WTC11 (cell line): ENCODE measurements at regions not wholly inside any gene's neighbourhood (a gene's known extent, or its start where the extent isn't known, plus 50 kb on each side); places are given as distances from the start of the nearest gene placed in this dataset.

Experiments used
- ATAC-seq: fragments of 200-7000 bp; cut with Tn5 transposase; 2 replicates; pipeline ENCODE4 v1.10.0; 2021; ENCODE audit warnings: mild to moderate bottlenecking, moderate library complexity
- CTCF ChIA-PET: fragments of 300-600 bp; sonication (Branson Sonifier 250); formaldehyde crosslinking; loops from one replicate; lab custom pipeline; 2021; ENCODE audit warnings: antibody characterized with exemption; lab: Charles Lee
- POLR2A ChIA-PET: fragments of 350-600 bp; sonication (Branson Sonifier 250); formaldehyde crosslinking; loops from one replicate; lab custom pipeline; 2021; ENCODE audit warnings: antibody characterized with exemption; lab: Charles Lee
- DNase-seq: peaks from one replicate; pipeline ENCODE4 v3.0.0; 2021; ENCODE audit warnings: low spot score
- H3K27ac Mint-ChIP-seq: 2 replicates; pipeline ENCODE4 v1.8.0; 2021; ENCODE audit warnings: mixed read lengths
- H3K27me3 Mint-ChIP-seq: 2 replicates; pipeline ENCODE4 v1.8.0; 2021; ENCODE audit warnings: low read depth, mild to moderate bottlenecking, moderate library complexity, mixed read lengths
- H3K36me3 Mint-ChIP-seq: 2 replicates; pipeline ENCODE4 v1.8.0; 2021; ENCODE audit warnings: mixed read lengths
- H3K4me1 Mint-ChIP-seq: 2 replicates; pipeline ENCODE4 v1.8.0; 2022; ENCODE audit warnings: mixed read lengths
- H3K4me3 Mint-ChIP-seq: 2 replicates; pipeline ENCODE4 v1.8.0; 2021; ENCODE audit warnings: mild to moderate bottlenecking, moderate library complexity, mixed read lengths
- H3K9me3 Mint-ChIP-seq: 2 replicates; pipeline ENCODE4 v1.8.0; 2021; ENCODE audit warnings: mixed read lengths
- ETV6 ChIP-seq: sonication (generic); formaldehyde crosslinking; IDR thresholded peaks from 2 replicates; pipeline ENCODE4 v1.8.1; 2022; ENCODE audit warnings: mild to moderate bottlenecking, missing genetic modification reagents
- FOXP1 ChIP-seq: sonication (generic); formaldehyde crosslinking; IDR thresholded peaks from 2 replicates; pipeline ENCODE4 v1.8.0; 2022; ENCODE audit warnings: missing genetic modification reagents, mild to moderate bottlenecking, moderate library complexity, borderline replicate concordance
- JUN ChIP-seq: sonication (generic); formaldehyde crosslinking; IDR thresholded peaks from 2 replicates; pipeline ENCODE4 v1.8.0; 2023; ENCODE audit warnings: mild to moderate bottlenecking, missing genetic modification reagents
- OVOL2 ChIP-seq: fragments of 250-450 bp; sonication (Bioruptor Pico); IDR thresholded peaks from 2 replicates; pipeline ENCODE4 v1.9.0; 2021; ENCODE audit warnings: mild to moderate bottlenecking, borderline replicate concordance
- SMAD4 ChIP-seq: sonication (generic); formaldehyde crosslinking; IDR thresholded peaks from 2 replicates; pipeline ENCODE4 v1.8.0; 2022; ENCODE audit warnings: mild to moderate bottlenecking, missing genetic modification reagents
- SOX15 ChIP-seq: fragments of 250-450 bp; sonication (Bioruptor Pico); IDR thresholded peaks from 2 replicates; pipeline ENCODE4 v1.9.0; 2021; ENCODE audit warnings: mild to moderate bottlenecking
- ZNF317 ChIP-seq: sonication (generic); formaldehyde crosslinking; IDR thresholded peaks from 2 replicates; pipeline ENCODE4 v1.8.1; 2023; ENCODE audit warnings: low read depth, mild to moderate bottlenecking, moderate library complexity, missing genetic modification reagents, borderline replicate concordance
- ZNF396 ChIP-seq: fragments of 250-450 bp; sonication (Bioruptor Pico); IDR thresholded peaks from 2 replicates; pipeline ENCODE4 v1.8.0; 2021; ENCODE audit warnings: mild to moderate bottlenecking, moderate library complexity, borderline replicate concordance
- TF ChIP-seq, protein P1 (sequence below): sonication (generic); formaldehyde crosslinking; IDR thresholded peaks from 2 replicates; pipeline ENCODE4 v1.8.0; 2022; ENCODE audit warnings: mild to moderate bottlenecking, missing genetic modification reagents
- TF ChIP-seq, protein P2 (sequence below): fragments of 200-600 bp; IDR thresholded peaks from 2 replicates; pipeline ENCODE4 v1.8.0; 2022; ENCODE audit warnings: antibody characterized with exemption
- TF ChIP-seq, protein P3 (sequence below): fragments of 250-450 bp; sonication (Bioruptor Pico); IDR thresholded peaks from 2 replicates; pipeline ENCODE4 v2.1.2; 2022; ENCODE audit warnings: mild to moderate bottlenecking, moderate library complexity
- TF ChIP-seq, protein P4 (sequence below): fragments of 250-450 bp; sonication (Bioruptor Pico); IDR thresholded peaks from 2 replicates; pipeline ENCODE4 v1.9.0; 2021; ENCODE audit warnings: mild to moderate bottlenecking
- TF ChIP-seq, protein P5 (sequence below): sonication (generic); formaldehyde crosslinking; IDR thresholded peaks from 2 replicates; pipeline ENCODE4 v1.8.1; 2023; ENCODE audit warnings: mild to moderate bottlenecking, missing genetic modification reagents, moderate library complexity
- TF ChIP-seq, protein P6 (sequence below): sonication (generic); formaldehyde crosslinking; IDR thresholded peaks from 2 replicates; pipeline ENCODE4 v1.8.1; 2022; ENCODE audit warnings: mild to moderate bottlenecking, missing genetic modification reagents, moderate library complexity, borderline replicate concordance

DNA sequence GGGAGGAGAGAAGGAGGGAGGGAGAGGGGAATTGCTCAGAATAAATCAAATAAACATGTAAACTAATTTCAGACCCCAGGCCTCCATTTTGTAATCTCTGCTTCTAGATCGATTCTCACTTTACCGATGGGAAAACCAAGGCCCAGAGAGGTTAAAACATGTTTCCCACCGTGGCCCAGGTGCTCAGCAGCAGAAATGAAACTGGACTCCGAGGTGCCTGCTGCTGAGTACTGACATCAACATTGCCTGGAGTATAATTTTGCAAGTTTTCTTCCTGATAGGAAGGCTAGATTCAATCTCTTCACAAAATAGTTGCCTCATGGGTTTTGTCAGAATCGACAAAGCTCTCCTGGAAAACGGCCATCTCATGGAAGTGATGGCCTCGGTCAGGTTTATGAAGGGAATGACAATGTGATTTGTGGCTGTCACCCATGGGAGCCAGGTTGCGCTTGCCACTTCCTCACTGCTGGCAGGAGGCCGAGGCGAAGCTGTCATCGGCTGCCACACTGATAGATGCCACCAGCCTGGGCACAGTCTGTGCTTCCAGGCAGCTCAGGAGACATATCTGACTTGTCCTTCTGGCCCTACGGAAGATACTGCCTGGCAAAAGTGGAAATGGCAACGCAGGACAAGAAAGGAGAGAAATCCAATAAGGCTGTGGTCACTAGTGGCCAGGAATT, 133.1 kb upstream of the LRRN1 start (continued):
- no peak for TF ChIP-seq FOXP1 (CRISPR knock-in tag)
- TF ChIP-seq JUN (CRISPR knock-in tag): no peak
- TF ChIP-seq SMAD4: no peak
- no peak for TF ChIP-seq ZNF317
- TF ChIP-seq, protein P1, sequence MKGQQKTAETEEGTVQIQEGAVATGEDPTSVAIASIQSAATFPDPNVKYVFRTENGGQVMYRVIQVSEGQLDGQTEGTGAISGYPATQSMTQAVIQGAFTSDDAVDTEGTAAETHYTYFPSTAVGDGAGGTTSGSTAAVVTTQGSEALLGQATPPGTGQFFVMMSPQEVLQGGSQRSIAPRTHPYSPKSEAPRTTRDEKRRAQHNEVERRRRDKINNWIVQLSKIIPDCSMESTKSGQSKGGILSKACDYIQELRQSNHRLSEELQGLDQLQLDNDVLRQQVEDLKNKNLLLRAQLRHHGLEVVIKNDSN (CRISPR knock-in tag): no peak
- TF ChIP-seq, all 79 proteins: peak for 0

DNA sequence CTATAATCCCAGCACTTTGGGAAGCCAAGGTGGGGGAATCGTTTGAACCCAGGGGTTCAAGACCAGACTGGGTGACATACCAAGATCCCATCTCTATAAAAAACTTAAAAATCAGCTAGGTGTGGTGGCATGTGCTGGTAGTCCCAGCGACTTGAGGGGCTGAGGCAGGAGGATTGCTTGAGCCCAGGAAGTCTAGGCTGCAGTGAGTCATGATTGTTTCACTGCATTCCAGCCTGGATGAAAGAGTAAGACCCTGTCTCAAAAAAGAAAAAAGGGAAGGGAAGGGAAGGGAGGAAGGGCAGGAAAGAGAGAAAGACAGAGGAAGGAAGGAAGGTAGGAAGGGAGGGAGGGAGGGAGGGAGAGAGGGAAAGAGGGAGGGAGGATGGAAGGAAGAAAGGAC, 133.7 kb upstream of the LRRN1 start:
- H3K9me3 Mint-ChIP-seq: peaks cover 75% of the 10 kb centered on the region
- POLR2A ChIA-PET: no interaction called here
- ATAC-seq (no peak), DNase-seq (no peak)
- peaks cover 17% of the 10 kb centered on the region for H3K4me1 Mint-ChIP-seq
- peaks cover 4% of the 10 kb centered on the region; the same call in 1 of the 2 replicates for H3K27me3 Mint-ChIP-seq
- peaks cover 42% of the 10 kb centered on the region for H3K36me3 Mint-ChIP-seq
- CTCF ChIA-PET: no interaction called here
- H3K4me3 Mint-ChIP-seq: no peak overlapping the region
- TF ChIP-seq OVOL2 (CRISPR knock-in tag) (no peak), ZNF396 (CRISPR knock-in tag) (no peak)
- TF ChIP-seq, protein P2, sequence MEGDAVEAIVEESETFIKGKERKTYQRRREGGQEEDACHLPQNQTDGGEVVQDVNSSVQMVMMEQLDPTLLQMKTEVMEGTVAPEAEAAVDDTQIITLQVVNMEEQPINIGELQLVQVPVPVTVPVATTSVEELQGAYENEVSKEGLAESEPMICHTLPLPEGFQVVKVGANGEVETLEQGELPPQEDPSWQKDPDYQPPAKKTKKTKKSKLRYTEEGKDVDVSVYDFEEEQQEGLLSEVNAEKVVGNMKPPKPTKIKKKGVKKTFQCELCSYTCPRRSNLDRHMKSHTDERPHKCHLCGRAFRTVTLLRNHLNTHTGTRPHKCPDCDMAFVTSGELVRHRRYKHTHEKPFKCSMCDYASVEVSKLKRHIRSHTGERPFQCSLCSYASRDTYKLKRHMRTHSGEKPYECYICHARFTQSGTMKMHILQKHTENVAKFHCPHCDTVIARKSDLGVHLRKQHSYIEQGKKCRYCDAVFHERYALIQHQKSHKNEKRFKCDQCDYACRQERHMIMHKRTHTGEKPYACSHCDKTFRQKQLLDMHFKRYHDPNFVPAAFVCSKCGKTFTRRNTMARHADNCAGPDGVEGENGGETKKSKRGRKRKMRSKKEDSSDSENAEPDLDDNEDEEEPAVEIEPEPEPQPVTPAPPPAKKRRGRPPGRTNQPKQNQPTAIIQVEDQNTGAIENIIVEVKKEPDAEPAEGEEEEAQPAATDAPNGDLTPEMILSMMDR: no peak
- TF ChIP-seq, protein P3, sequence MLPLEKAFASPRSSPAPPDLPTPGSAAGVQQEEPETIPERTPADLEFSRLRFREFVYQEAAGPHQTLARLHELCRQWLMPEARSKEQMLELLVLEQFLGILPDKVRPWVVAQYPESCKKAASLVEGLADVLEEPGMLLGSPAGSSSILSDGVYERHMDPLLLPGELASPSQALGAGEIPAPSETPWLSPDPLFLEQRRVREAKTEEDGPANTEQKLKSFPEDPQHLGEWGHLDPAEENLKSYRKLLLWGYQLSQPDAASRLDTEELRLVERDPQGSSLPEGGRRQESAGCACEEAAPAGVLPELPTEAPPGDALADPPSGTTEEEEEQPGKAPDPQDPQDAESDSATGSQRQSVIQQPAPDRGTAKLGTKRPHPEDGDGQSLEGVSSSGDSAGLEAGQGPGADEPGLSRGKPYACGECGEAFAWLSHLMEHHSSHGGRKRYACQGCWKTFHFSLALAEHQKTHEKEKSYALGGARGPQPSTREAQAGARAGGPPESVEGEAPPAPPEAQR (CRISPR knock-in tag): no peak
- no peak overlapping the region for H3K27ac Mint-ChIP-seq

DNA sequence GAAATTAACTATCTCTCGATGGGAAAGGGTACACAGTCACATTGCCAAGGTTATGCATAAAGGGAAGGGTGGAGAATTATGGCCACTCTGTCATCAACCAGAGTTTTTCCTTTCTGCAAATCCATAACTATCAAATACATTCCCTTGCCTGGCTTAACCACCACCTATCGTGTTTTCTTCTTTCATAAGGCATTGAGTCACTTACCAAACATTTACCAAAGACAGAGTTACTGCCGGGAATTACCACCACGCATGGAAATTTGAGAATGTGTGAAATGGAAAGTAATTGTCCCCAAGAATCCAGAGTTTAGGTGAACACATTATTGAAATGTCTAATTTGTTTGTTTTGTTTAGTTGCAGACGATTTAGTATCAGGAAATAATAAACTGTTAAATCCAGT, 134.3 kb upstream of the LRRN1 start:
- POLR2A ChIA-PET: no interaction called here
- Mint-ChIP-seq H3K36me3 (peaks cover 45% of the 10 kb centered on the region), H3K27me3 (peaks cover 4% of the 10 kb centered on the region; the same call in 1 of the 2 replicates), H3K4me3 (no peak overlapping the region), H3K27ac (no peak overlapping the region), H3K9me3 (peaks cover 74% of the 10 kb centered on the region), H3K4me1 (peaks cover 17% of the 10 kb centered on the region)
- CTCF ChIA-PET: no interaction called here
- TF ChIP-seq, protein P4, sequence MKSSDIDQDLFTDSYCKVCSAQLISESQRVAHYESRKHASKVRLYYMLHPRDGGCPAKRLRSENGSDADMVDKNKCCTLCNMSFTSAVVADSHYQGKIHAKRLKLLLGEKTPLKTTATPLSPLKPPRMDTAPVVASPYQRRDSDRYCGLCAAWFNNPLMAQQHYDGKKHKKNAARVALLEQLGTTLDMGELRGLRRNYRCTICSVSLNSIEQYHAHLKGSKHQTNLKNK (CRISPR knock-in tag): no peak
- TF ChIP-seq, protein P3 (CRISPR knock-in tag): no peak
- TF ChIP-seq ETV6 (CRISPR knock-in tag) (no peak), SOX15 (no peak)
- TF ChIP-seq, protein P5, sequence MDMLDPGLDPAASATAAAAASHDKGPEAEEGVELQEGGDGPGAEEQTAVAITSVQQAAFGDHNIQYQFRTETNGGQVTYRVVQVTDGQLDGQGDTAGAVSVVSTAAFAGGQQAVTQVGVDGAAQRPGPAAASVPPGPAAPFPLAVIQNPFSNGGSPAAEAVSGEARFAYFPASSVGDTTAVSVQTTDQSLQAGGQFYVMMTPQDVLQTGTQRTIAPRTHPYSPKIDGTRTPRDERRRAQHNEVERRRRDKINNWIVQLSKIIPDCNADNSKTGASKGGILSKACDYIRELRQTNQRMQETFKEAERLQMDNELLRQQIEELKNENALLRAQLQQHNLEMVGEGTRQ (CRISPR knock-in tag): no peak
- TF ChIP-seq, protein P6, sequence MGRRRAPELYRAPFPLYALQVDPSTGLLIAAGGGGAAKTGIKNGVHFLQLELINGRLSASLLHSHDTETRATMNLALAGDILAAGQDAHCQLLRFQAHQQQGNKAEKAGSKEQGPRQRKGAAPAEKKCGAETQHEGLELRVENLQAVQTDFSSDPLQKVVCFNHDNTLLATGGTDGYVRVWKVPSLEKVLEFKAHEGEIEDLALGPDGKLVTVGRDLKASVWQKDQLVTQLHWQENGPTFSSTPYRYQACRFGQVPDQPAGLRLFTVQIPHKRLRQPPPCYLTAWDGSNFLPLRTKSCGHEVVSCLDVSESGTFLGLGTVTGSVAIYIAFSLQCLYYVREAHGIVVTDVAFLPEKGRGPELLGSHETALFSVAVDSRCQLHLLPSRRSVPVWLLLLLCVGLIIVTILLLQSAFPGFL (CRISPR knock-in tag): no peak
- DNase-seq: no peak
- ATAC-seq: no peak
